ENCODE measurements at regions not wholly inside any gene's neighbourhood (a gene's known extent, or its start where the extent isn't known, plus 50 kb on each side); places are given as distances from the start of the nearest gene placed in this dataset.
A peak's percentile ranks its signal among the peaks of the same experiment; 100 is the strongest.

DNA sequence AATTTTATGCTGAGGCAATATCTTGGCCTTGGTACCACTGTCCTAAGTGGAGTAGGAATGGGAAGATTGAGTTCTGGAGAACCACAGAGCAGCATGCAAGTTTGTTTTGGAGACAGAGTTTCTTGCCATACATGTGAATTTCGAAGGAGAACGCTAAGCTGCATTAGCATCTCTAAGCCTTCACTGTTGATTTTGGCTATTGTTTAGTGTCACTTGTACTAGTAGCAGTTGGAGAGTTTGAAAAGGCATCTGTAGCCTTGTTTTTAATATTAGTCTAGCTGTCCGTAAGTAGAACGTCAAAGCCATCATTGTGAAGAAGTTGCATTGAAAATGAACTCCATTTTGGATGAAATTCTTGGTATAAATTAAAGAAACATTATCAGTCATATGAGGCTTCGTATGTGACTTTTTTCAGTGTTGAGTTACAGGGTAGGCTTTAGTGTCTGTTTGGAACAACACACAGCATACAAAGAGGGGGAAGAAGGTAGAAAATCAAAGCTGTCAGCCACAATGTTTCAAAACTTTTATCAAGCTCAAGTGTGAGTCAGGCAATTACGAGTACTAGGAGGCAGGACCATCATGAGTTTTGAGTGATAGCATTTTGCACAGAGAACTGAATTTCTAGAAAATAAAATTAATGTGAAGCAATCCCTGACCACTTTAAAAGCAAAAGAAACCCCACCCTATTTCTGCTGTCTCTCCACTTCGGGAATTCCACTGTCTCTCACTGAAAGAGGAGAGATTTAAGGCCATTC is 70.2 kb upstream of the NAV3 start:
- BruUV-seq (replicated peaks) = no TSS peak
- no peak overlapping the region for H3K27ac Mint-ChIP-seq (ENCODE audit: low read depth, unreplicated experiment)
- no peaks in the 10 kb centered on the region for H3K36me3 Mint-ChIP-seq (ENCODE audit: insufficient read depth, unreplicated experiment)
- H3K4me3 Mint-ChIP-seq (ENCODE audit: unreplicated experiment) = no peak overlapping the region
- POLR2A ChIA-PET = no interaction called here
- no peaks in the 10 kb centered on the region for H3K9me3 Mint-ChIP-seq (ENCODE audit: unreplicated experiment)
- no peak for DNase-seq (ENCODE audit: unreplicated experiment)
- CTCF ChIA-PET = interaction anchor here (1.0 kb wide), 1 partner anchor 165 kb away, joined by 3 read pairs; no protein-coding TSS in a partner anchor
- intact Hi-C loops (cut with micrococcal nuclease) = no loop called here
- peaks cover 7% of the 10 kb centered on the region for H3K27me3 Mint-ChIP-seq (ENCODE audit: insufficient read depth, unreplicated experiment)
- no peaks in the 10 kb centered on the region for H3K4me1 Mint-ChIP-seq (ENCODE audit: insufficient read depth, unreplicated experiment)
- TF ChIP-seq, protein P1, sequence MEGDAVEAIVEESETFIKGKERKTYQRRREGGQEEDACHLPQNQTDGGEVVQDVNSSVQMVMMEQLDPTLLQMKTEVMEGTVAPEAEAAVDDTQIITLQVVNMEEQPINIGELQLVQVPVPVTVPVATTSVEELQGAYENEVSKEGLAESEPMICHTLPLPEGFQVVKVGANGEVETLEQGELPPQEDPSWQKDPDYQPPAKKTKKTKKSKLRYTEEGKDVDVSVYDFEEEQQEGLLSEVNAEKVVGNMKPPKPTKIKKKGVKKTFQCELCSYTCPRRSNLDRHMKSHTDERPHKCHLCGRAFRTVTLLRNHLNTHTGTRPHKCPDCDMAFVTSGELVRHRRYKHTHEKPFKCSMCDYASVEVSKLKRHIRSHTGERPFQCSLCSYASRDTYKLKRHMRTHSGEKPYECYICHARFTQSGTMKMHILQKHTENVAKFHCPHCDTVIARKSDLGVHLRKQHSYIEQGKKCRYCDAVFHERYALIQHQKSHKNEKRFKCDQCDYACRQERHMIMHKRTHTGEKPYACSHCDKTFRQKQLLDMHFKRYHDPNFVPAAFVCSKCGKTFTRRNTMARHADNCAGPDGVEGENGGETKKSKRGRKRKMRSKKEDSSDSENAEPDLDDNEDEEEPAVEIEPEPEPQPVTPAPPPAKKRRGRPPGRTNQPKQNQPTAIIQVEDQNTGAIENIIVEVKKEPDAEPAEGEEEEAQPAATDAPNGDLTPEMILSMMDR (IDR thresholded peaks at IDR 0.05; ENCODE audit: unreplicated experiment) = no peak

DNA sequence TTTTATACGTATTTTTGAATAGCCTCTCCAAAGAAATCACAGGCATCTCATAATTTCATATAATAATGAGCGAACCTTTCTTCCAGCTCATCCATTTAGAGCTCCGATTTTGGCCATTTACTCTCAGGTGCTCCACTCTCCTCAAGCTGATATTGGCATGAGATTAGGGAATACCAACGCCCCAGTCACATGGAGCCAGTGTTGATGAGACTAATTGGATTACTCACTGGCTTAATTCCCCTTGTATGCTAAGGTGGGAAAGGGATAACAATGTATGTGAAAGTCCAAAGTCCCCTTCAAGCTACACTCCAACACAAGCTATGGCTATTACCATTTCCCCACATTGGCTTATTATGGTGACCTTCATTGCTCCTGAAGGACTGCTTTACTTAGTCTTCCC is 76.6 kb upstream of the NAV3 start:
- TF ChIP-seq, protein P1 (IDR thresholded peaks at IDR 0.05; ENCODE audit: unreplicated experiment) = no peak
- BruUV-seq (replicated peaks) = no TSS peak
- intact Hi-C loops (cut with micrococcal nuclease) = no loop called here
- Mint-ChIP-seq H3K9me3 (ENCODE audit: unreplicated experiment) (no peaks in the 10 kb centered on the region), H3K27me3 (ENCODE audit: insufficient read depth, unreplicated experiment) (peaks cover 12% of the 10 kb centered on the region), H3K4me1 (ENCODE audit: insufficient read depth, unreplicated experiment) (peaks cover 4% of the 10 kb centered on the region), H3K36me3 (ENCODE audit: insufficient read depth, unreplicated experiment) (no peaks in the 10 kb centered on the region), H3K4me3 (ENCODE audit: unreplicated experiment) (no peak overlapping the region), H3K27ac (ENCODE audit: low read depth, unreplicated experiment) (no peak overlapping the region)
- POLR2A ChIA-PET = no interaction called here
- DNase-seq (ENCODE audit: unreplicated experiment) = no peak
- CTCF ChIA-PET = interaction anchor here (0.9 kb wide), 1 partner anchor 63 kb away, joined by 3 read pairs; no protein-coding TSS in a partner anchor

DNA sequence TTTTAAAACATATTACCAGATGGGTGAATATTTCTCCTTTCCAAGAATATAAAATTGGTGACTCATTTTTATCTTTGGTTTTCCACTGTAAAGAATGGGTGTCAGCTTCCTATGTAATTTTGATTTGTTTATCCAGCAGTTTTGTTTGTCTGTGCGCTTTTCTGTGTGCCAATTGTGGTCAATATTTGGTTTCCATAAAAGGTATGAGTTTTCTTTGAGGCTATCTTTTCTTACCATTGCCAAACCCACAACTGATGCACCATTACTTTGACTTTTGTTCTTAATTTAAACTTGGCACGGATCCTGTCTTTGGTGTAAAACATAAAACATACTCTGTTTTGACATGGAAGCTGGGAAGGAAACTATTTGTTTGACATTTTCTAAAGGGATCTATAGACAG is 78.8 kb upstream of the NAV3 start:
- CTCF ChIA-PET = interaction anchor here (1.0 to 1.2 kb wide), 2 partner anchors 27 to 427 kb away, joined by 3 to 5 read pairs; no protein-coding TSS in a partner anchor
- intact Hi-C loops (cut with micrococcal nuclease) = no loop called here
- Mint-ChIP-seq H3K27ac (ENCODE audit: low read depth, unreplicated experiment) (no peak overlapping the region), H3K36me3 (ENCODE audit: insufficient read depth, unreplicated experiment) (no peaks in the 10 kb centered on the region), H3K4me1 (ENCODE audit: insufficient read depth, unreplicated experiment) (peaks cover 4% of the 10 kb centered on the region), H3K27me3 (ENCODE audit: insufficient read depth, unreplicated experiment) (peaks cover 12% of the 10 kb centered on the region), H3K4me3 (ENCODE audit: unreplicated experiment) (no peak overlapping the region), H3K9me3 (ENCODE audit: unreplicated experiment) (no peaks in the 10 kb centered on the region)
- DNase-seq (ENCODE audit: unreplicated experiment) = peak; percentile 56
- POLR2A ChIA-PET = interaction anchor here (0.6 kb wide), 1 partner anchor 123 kb away, joined by 3 read pairs; no protein-coding TSS in a partner anchor
- TF ChIP-seq, protein P1 (IDR thresholded peaks at IDR 0.05; ENCODE audit: unreplicated experiment) = no peak
- BruUV-seq (replicated peaks) = no TSS peak

DNA sequence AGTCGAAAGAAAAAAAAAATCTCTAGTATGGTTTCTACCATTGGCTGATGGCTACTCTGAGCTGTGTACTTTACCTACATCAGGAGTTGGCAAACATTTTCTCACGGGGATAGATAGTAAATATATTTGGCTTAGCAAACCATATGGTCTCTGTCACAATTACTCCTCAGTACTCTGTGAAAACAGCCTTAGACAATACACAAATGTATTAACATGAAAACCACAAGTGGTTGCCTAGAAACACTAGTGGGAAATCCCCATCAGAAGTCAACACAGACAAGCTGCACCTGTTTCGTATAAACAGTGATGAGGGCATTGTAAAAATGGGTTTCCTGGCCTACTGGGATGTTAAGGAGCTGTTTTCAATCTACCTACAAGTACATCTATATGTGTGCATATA is 84.6 kb upstream of the NAV3 start:
- POLR2A ChIA-PET = no interaction called here
- intact Hi-C loops (cut with micrococcal nuclease) = no loop called here
- Mint-ChIP-seq H3K9me3 (ENCODE audit: unreplicated experiment) (no peaks in the 10 kb centered on the region), H3K4me3 (ENCODE audit: unreplicated experiment) (no peak overlapping the region), H3K27ac (ENCODE audit: low read depth, unreplicated experiment) (no peak overlapping the region), H3K4me1 (ENCODE audit: insufficient read depth, unreplicated experiment) (no peaks in the 10 kb centered on the region), H3K36me3 (ENCODE audit: insufficient read depth, unreplicated experiment) (no peaks in the 10 kb centered on the region), H3K27me3 (ENCODE audit: insufficient read depth, unreplicated experiment) (no peaks in the 10 kb centered on the region)
- CTCF ChIA-PET = interaction anchor here (0.9 kb wide), 1 partner anchor 179 kb away, joined by 3 read pairs; no protein-coding TSS in a partner anchor
- TF ChIP-seq, protein P1 (IDR thresholded peaks at IDR 0.05; ENCODE audit: unreplicated experiment) = no peak
- DNase-seq (ENCODE audit: unreplicated experiment) = no peak
- BruUV-seq (replicated peaks) = no TSS peak
